ENCODE measurements at regions not wholly inside any gene's neighbourhood (a gene's known extent, or its start where the extent isn't known, plus 50 kb on each side); places are given as distances from the start of the nearest gene placed in this dataset.
A peak's percentile ranks its signal among the peaks of the same experiment; 100 is the strongest.

- no peak for DNase-seq
These were observed 76.8 kb upstream of the CD93 start for GRCh38 chr20:23162887-23163286.

DNA sequence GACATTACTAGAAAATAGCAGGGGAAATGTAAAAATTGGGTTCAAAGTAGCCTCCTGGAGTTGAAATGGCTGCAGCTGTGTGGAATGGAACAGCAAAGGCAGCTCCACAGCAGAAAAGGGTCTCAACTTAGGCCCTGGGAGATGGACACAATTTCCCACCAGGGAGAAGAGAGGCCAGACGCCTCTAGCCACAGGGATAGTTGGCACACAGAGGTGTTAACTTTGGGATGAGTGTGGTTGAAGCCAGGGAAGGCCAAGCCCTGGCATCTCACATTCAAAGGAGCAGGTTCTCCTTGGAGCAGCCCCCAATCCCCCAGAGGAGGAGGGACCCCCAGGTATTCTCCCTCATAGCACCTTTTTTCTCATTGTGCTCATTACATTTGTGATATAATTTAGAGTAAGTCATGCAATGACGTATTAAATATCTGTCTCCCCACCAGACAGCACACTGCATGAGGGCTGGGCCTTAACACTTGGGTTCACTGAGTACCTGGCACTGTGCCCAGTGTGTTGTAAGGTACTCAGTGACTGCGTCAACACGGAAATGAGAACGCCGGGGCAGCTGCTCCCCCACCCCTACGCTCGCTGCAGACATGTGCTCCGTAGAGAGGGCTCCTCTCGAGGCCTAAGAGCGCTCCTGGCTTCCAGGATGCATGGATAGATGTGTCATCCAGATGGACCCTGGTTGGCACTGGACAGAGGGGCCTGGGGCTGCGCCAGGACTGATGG lies 76.0 kb upstream of the CD93 start:
- DNase-seq = peak; percentile 83

GRCh38 chr20:23161244-23161891 lies 75.2 kb upstream of the CD93 start:
- no peak for DNase-seq

- DNase-seq = no peak
These were observed 74.6 kb upstream of the CD93 start for GRCh38 chr20:23160536-23161243.

GRCh38 chr20:23159947-23160318 lies 73.8 kb upstream of the CD93 start:
- DNase-seq = no peak

DNA sequence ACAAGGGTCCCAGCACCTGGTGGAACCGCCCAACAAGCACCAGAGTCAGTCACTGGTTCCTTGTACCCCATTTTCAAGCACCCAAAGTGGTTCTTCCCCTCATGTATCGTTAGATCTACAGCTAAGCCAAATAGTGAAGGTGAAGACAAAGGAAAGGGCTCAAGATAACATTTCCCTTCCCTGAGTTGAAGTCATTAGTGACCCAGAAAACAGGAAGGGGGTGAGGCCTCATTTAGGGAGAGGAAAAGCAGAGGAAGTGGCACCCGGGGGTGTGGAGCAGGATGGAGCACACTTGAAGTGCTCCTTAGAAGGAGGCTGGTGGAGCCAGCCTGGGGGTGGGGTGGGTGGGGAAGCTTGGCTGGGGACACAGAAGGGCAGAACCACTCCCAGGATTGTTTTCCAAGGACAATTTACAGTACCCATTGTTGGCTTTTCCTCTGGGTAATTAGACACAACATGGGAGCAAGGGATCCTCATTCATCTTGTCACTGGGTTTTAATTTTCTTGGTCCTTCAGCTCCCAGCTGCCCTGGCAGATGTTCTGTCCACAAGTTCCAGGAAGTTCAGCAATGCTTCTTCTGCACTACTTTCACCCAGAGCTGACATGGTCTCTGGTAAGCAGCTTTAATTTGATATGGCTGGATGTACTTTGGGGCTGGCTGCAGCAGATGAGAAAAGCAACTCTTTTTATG lies 73.3 kb upstream of the CD93 start:
- no peak for DNase-seq

DNA sequence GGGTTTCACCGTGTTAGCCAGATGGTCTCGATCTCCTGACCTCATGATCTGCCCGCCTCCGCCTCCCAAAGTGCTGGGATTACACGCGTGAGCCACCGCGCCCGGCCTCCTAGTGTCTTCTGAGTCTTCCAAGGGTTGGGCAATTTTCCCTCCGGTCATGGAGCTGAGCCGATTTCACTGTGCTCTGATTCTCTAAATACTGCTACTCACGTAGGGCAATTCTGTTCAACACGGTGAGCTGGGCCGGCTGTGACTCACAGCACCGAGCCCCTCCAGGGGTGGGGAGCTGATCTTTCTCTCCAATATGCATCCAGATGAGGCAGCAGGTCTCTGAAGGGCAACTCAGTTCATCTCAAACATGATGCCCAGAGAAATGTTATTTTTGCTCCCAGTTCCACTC lies 71.6 kb upstream of the CD93 start:
- DNase-seq = no peak

- DNase-seq = no peak
These were observed 70.8 kb upstream of the CD93 start for GRCh38 chr20:23156842-23157423.

DNA sequence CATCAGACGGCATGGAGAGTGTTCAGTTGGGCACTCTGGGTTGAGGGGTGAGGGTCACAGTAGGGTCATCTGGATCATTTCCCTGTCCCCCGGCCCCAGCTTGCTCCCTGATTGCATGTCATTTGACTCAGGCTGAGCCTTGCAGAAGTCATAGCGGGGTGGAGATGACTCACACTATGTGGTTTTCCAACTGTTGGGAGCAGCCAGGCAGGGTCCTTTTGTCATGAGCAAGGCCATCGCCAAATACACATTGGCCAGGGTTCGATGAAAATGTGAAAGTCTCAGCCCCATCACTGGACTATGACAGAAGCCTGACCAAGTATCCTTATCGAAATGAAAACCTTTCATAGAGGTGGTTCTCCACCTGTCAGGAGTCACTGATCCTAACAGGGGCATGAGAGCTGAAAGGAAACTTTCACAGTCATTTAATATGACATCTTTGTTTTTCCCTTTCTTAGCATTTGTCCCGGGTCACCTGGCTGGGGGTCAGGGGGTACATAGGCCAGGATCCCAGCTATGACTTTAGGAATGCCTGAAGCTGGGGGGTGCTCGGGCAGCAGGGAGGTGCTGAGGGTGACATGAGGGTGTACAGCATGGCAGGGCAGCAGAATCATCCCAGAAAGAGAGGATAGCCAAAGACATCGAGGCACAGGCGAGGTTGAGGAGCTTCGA lies 70.2 kb upstream of the CD93 start:
- no peak for DNase-seq

GRCh38 chr20:23155141-23155590 lies 69.0 kb upstream of the CD93 start:
- no peak for DNase-seq

DNA sequence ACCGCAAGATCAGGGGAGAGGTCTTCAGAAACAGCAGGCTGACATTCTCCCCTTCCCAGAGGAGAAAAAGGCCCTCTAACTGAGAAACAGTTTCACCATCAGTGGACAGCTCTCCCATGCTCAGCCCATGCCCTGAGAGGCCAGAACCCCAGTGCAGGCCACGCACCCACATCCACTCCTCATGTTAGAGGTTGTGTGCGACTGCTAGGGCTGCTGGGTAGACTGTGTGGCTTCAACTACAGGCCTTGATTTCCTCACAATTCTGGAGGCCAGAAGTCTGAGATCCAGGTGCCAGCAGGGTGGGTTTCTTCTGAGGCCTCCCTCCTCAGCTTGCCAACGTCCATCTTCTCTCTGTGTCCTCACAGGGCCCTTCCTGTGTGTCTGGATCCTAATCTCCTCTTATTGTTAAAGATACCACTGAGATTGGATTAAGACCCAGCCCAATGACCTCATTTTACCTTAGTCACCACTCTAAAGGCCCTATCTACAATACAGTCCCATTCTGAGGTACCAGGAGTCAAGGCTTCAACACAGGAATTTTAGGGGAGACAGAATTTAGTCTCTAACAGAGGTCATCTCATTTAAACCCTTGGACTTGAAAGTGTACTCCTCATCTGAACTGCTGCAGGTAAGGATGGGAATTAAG lies 67.7 kb upstream of the CD93 start:
- DNase-seq = no peak

- DNase-seq = no peak
These were observed 66.8 kb upstream of the CD93 start for GRCh38 chr20:23152902-23153301.

GRCh38 chr20:23152308-23152892 lies 66.3 kb upstream of the CD93 start:
- no peak for DNase-seq

- no peak for DNase-seq
These were observed 65.8 kb upstream of the CD93 start for GRCh38 chr20:23151885-23152284.

- DNase-seq = no peak
These were observed 65.0 kb upstream of the CD93 start for GRCh38 chr20:23151008-23151703.

- no peak for DNase-seq
These were observed 64.3 kb upstream of the CD93 start for GRCh38 chr20:23150304-23151007.

- DNase-seq = no peak
These were observed 63.6 kb upstream of the CD93 start for GRCh38 chr20:23149623-23150279.

DNA sequence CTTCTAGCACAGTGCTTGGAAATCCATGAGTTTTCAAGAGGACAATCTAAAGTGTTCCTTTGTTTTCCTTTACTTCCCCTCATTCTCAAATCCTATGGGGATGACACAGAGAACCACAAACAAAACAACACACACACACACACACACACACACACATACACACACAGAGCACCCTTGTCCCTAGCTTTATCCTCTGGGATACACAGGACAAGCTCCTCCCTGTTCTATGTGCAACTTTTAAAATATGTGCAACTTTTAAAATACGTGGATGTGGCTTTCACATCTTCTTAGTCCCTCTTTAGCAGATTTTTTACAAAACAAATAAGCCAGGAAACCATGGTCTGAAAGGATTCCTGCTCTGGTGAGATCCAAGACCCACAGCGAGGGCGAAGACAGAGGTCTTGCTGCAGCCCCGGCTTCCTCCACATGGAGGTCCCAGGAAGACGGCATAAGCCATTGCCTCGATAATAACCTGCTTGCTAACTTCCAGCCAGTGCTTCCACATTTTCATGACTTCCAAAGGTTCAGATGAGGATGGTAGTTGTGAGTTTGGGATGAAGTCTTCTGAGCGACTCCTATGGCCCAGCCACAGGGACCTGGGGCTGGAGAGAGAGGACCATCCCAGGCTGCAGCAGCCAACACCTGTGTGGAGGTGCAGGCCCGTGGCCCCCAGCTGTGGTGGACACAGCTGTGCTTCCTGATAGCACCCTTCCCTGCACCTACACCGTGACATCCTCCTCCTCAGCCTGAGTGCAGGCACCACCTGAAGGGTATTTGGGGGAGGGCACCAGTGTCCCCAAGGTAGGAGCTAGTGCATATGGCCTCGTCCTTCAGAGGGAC lies 62.8 kb upstream of the CD93 start:
- no peak for DNase-seq
